ENCODE measurements at regions not wholly inside any gene's neighbourhood (a gene's known extent, or its start where the extent isn't known, plus 50 kb on each side); places are given as distances from the start of the nearest gene placed in this dataset.

GRCh38 chr21:18902660-18903059, 499.1 kb upstream of the TMPRSS15 start:
- intact Hi-C loops (cut with micrococcal nuclease; ENCODE audit: unreplicated experiment), result no loop called here
- H3K36me3 ChIP-seq (ENCODE audit: control insufficient read depth, insufficient read depth, low read length), result no peaks in the 10 kb centered on the region
- H3K9me3 ChIP-seq (ENCODE audit: control insufficient read depth, insufficient read depth, low read depth, low read length), result no peaks in the 10 kb centered on the region
- TF ChIP-seq POLR2AphosphoS5 (IDR thresholded peaks at IDR 0.05; ENCODE audit: low read depth, low read length) (no peak), SIN3A (IDR thresholded peaks at IDR 0.05; ENCODE audit: borderline replicate concordance, insufficient read depth, low read depth, low read length) (no peak), CTCF (IDR thresholded peaks at IDR 0.05) (no peak), TCF7L2 (IDR thresholded peaks at IDR 0.05; ENCODE audit: low read depth, low read length) (no peak), REST (IDR thresholded peaks at IDR 0.05; ENCODE audit: insufficient read depth in 1 of 2, low read depth in 2 of 2, low read length in 1 of 2) (no peak)
- ATAC-seq, result no peak
- DNase-seq (ENCODE audit: low read depth, low spot score), result no peak
- CTCF ChIA-PET, result no interaction called here
- in situ Hi-C loops (cut with HindIII; ENCODE audit: low pct_unique_long_range_greater_than_20kb, low sequenced_read_pairs), result no loop called here
- H3K4me3 ChIP-seq (ENCODE audit: low read depth in 2 of 2, low read length in 2 of 2), result no peak overlapping the region
- no TSS peak for BruUV-seq (replicated peaks)
- POLR2A ChIA-PET, result no interaction called here
- no peak overlapping the region for H3K27ac ChIP-seq (ENCODE audit: low read length)
- no peaks in the 10 kb centered on the region for H3K27me3 ChIP-seq (ENCODE audit: control insufficient read depth, insufficient read depth, low read length)
- H3K4me1 ChIP-seq (ENCODE audit: control insufficient read depth, insufficient read depth, low read length), result no peaks in the 10 kb centered on the region

GRCh38 chr21:18907076-18907475, 503.5 kb upstream of the TMPRSS15 start:
- H3K9me3 ChIP-seq (ENCODE audit: control insufficient read depth, insufficient read depth, low read depth, low read length), result no peaks in the 10 kb centered on the region
- H3K4me1 ChIP-seq (ENCODE audit: control insufficient read depth, insufficient read depth, low read length), result no peaks in the 10 kb centered on the region
- in situ Hi-C loops (cut with HindIII; ENCODE audit: low pct_unique_long_range_greater_than_20kb, low sequenced_read_pairs) (no loop called here), intact Hi-C loops (cut with micrococcal nuclease; ENCODE audit: unreplicated experiment) (no loop called here)
- no peaks in the 10 kb centered on the region for H3K36me3 ChIP-seq (ENCODE audit: control insufficient read depth, insufficient read depth, low read length)
- H3K27me3 ChIP-seq (ENCODE audit: control insufficient read depth, insufficient read depth, low read length), result no peaks in the 10 kb centered on the region
- DNase-seq (ENCODE audit: low read depth, low spot score) (no peak), ATAC-seq (no peak)
- H3K27ac ChIP-seq (ENCODE audit: low read length), result no peak overlapping the region
- H3K4me3 ChIP-seq (ENCODE audit: low read depth in 2 of 2, low read length in 2 of 2), result no peak overlapping the region
- BruUV-seq (replicated peaks), result no TSS peak
- ChIA-PET POLR2A (no interaction called here), CTCF (no interaction called here)
- TF ChIP-seq REST (IDR thresholded peaks at IDR 0.05; ENCODE audit: insufficient read depth in 1 of 2, low read depth in 2 of 2, low read length in 1 of 2) (no peak), CTCF (IDR thresholded peaks at IDR 0.05) (no peak), SIN3A (IDR thresholded peaks at IDR 0.05; ENCODE audit: borderline replicate concordance, insufficient read depth, low read depth, low read length) (no peak), POLR2AphosphoS5 (IDR thresholded peaks at IDR 0.05; ENCODE audit: low read depth, low read length) (no peak), TCF7L2 (IDR thresholded peaks at IDR 0.05; ENCODE audit: low read depth, low read length) (no peak)
